SU-DHL-6 (cell line): ENCODE measurements at regions not wholly inside any gene's neighbourhood (a gene's known extent, or its start where the extent isn't known, plus 50 kb on each side); places are given as distances from the start of the nearest gene placed in this dataset.

ENCODE experiments used
- H2AFZ ChIP-seq: fragments of 200-600 bp; sonication (generic); 2 replicates; pipeline ENCODE4 v1.6.1; 2014; ENCODE audit warnings: low read depth, mild to moderate bottlenecking, moderate library complexity, mixed read lengths, antibody characterized with exemption, low read length; ENCODE audit not compliant: severe bottlenecking
- H3F3A ChIP-seq: fragments of 200-600 bp; shearing (Covaris generic); 2 replicates; pipeline ENCODE4 v1.6.0; 2016; ENCODE audit warnings: antibody characterized with exemption, mild to moderate bottlenecking; ENCODE audit not compliant: insufficient read depth
- H3K27ac ChIP-seq: fragments of 200-600 bp; sonication (generic); 2 replicates; pipeline ENCODE4 v1.5.1; 2016; ENCODE audit warnings: low read depth, mild to moderate bottlenecking, low read length, moderate library complexity, mixed read lengths
- H3K27me3 ChIP-seq: fragments of 200-600 bp; sonication (generic), shearing (Covaris generic); 2 replicates; pipeline ENCODE4 v1.6.0; 2014; ENCODE audit warnings: mild to moderate bottlenecking, low read length
- H3K36me3 ChIP-seq: fragments of 200-600 bp; sonication (generic); 2 replicates; pipeline ENCODE4 v1.6.1; 2014; ENCODE audit warnings: mild to moderate bottlenecking, low read length, mixed read lengths
- H3K4me2 ChIP-seq: fragments of 300-600, 200-600 bp; shearing (Covaris generic), sonication (generic); 2 replicates; pipeline ENCODE4 v1.6.0; 2014; ENCODE audit warnings: low read length, low read depth, mild to moderate bottlenecking; ENCODE audit not compliant: poor library complexity, severe bottlenecking
- H3K4me3 ChIP-seq: fragments of 200-600 bp; sonication (generic); 2 replicates; pipeline ENCODE4 v1.5.1; 2014; ENCODE audit warnings: antibody characterized with exemption, low read length, mild to moderate bottlenecking, mixed read lengths; ENCODE audit not compliant: insufficient read depth, poor library complexity, severe bottlenecking
- H3K79me2 ChIP-seq: fragments of 200-600 bp; sonication (generic); 2 replicates; pipeline ENCODE4 v1.6.1; 2014; ENCODE audit warnings: mild to moderate bottlenecking, low read length, moderate library complexity; ENCODE audit not compliant: insufficient read depth
- H3K9ac ChIP-seq: fragments of 200-600 bp; sonication (generic); 2 replicates; pipeline ENCODE4 v1.7.0; 2014; ENCODE audit warnings: mild to moderate bottlenecking, low read length
- H3K9me2 ChIP-seq: fragments of 200-600 bp; sonication (generic); replicated peaks from 2 replicates; pipeline ENCODE4 v1.6.1; 2014; ENCODE audit warnings: low read length; ENCODE audit not compliant: insufficient read depth
- H3K9me3 ChIP-seq: fragments of 200-600 bp; sonication (generic); 2 replicates; pipeline ENCODE4 v1.6.1; 2014; ENCODE audit warnings: low read length, mixed read lengths; ENCODE audit not compliant: insufficient read depth
- H4K20me1 ChIP-seq: fragments of 200-600 bp; sonication (generic); 2 replicates; pipeline ENCODE4 v1.6.1; 2014; ENCODE audit warnings: low read depth, mild to moderate bottlenecking, antibody characterized with exemption, low read length, moderate library complexity, mixed read lengths
- CTCF ChIP-seq: fragments of 200-600 bp; sonication (generic); IDR thresholded peaks from one replicate; pipeline ENCODE4 v1.5.1; 2017; ENCODE audit warnings: antibody characterized with exemption, mild to moderate bottlenecking, low read length, moderate library complexity; ENCODE audit not compliant: insufficient read depth, poor library complexity, severe bottlenecking
- EZH2phosphoT487 ChIP-seq: fragments of 200-600 bp; sonication (generic), shearing (Covaris generic); conservative IDR thresholded peaks from 2 replicates; pipeline ENCODE4 v1.6.1; 2018; ENCODE audit warnings: mild to moderate bottlenecking, antibody characterized with exemption, low read length, moderate library complexity, mixed read lengths

DNA sequence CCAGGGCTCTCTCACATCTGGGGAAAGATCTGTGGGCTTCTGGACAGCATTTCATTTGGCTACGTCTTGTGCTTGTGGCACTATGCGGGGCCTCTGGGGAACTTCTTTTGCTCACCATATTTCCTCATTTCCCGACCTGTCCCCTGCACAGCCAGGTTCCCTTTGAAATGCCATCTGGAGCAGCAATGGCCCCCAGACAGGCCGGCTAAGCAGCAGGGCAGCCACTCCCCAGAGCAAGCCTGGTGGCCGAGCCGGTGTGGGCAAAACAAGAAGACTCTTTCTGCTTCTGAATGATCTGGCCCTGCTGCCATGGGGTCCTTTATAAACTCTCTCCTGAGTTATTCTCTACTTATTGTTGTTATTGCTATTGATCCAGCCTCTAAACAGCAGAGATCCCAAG lies 190.7 kb upstream of the NECTIN1 start:
- H3K9me3 ChIP-seq = no peaks in the 10 kb centered on the region
- no peak overlapping the region for H3K27ac ChIP-seq

DNA sequence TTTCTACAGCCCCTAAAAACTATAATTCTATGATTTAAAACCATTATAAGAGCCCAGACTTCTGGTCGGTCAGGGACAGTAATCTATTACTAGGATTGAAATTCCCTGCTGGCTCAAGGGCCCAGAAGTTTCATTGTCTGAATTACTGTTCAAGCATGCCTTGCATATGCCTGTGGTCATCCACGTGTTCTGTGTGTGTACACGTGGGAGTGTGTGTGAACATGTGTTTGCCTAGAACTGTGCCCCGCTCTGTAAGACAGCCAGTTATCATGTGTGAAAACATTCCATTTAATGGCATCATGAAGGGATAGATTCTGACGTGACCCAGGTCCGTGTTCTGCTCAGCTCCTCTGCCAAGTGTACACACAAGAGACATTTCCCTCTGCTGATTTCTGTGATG lies 189.3 kb upstream of the NECTIN1 start:
- H3K4me2 ChIP-seq = no peak overlapping the region
- TF ChIP-seq EZH2phosphoT487 (no peak), CTCF (no peak)

More for the DNA sequence above, 190.7 kb upstream of the NECTIN1 start:
- Histone ChIP-seq H4K20me1 (no peaks in the 10 kb centered on the region), H3K36me3 (no peaks in the 10 kb centered on the region), H3K4me3 (no peak overlapping the region), H3K9ac (no peak overlapping the region), H3K79me2 (no peaks in the 10 kb centered on the region), H3F3A (no peaks in the 10 kb centered on the region), H2AFZ (no peak overlapping the region), H3K27me3 (no peaks in the 10 kb centered on the region), H3K9me2 (no peaks in the 10 kb centered on the region), H3K4me2 (no peak overlapping the region)
- TF ChIP-seq EZH2phosphoT487 (no peak), CTCF (no peak)

GRCh38 chr11:119916568-119916967 lies 187.6 kb upstream of the NECTIN1 start:
- Histone ChIP-seq H3K27ac (no peak overlapping the region), H3K9ac (no peak overlapping the region), H2AFZ (no peak overlapping the region), H3K9me2 (no peaks in the 10 kb centered on the region), H3K4me3 (no peak overlapping the region), H3K79me2 (no peaks in the 10 kb centered on the region), H3K36me3 (no peaks in the 10 kb centered on the region), H4K20me1 (no peaks in the 10 kb centered on the region), H3K9me3 (no peaks in the 10 kb centered on the region), H3K27me3 (no peaks in the 10 kb centered on the region), H3K4me2 (no peak overlapping the region), H3F3A (no peaks in the 10 kb centered on the region)
- no peak for TF ChIP-seq CTCF
- no peak for TF ChIP-seq EZH2phosphoT487

More for the DNA sequence above, 189.3 kb upstream of the NECTIN1 start:
- no peak overlapping the region for H3K27ac ChIP-seq
- no peaks in the 10 kb centered on the region for H3K9me2 ChIP-seq
- H3F3A ChIP-seq = no peaks in the 10 kb centered on the region
- no peaks in the 10 kb centered on the region for H3K27me3 ChIP-seq
- no peak overlapping the region for H3K9ac ChIP-seq
- H4K20me1 ChIP-seq = no peaks in the 10 kb centered on the region
- H3K79me2 ChIP-seq = no peaks in the 10 kb centered on the region
- H3K36me3 ChIP-seq = no peaks in the 10 kb centered on the region
- no peak overlapping the region for H3K4me3 ChIP-seq
- H2AFZ ChIP-seq = no peak overlapping the region
- H3K9me3 ChIP-seq = no peaks in the 10 kb centered on the region

DNA sequence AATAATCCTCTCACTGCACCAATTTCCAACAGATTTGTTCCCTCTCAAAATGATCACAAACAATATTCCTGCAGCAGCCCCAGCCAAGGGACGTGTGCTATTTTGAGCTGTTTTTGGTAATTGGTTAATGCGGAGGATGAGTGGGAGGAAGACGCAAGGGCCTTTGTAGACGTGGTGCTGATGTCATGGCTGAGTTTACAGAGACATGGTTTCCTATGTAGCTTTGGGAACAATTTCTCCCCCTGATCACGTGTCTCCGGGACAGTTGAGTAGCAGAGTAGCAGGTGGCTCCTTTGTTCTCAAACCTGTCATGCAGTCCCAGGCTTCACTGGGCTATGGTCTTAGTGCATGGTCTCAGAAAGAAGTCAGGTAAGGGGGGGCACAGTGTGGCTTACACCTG lies 183.2 kb upstream of the NECTIN1 start:
- H3K9ac ChIP-seq = no peak overlapping the region
- H3K27ac ChIP-seq = no peak overlapping the region
- H2AFZ ChIP-seq = no peak overlapping the region
- H4K20me1 ChIP-seq = no peaks in the 10 kb centered on the region
- no peak overlapping the region for H3K4me2 ChIP-seq
- H3K36me3 ChIP-seq = no peaks in the 10 kb centered on the region
- no peaks in the 10 kb centered on the region for H3K9me2 ChIP-seq
- H3K9me3 ChIP-seq = no peaks in the 10 kb centered on the region
- no peaks in the 10 kb centered on the region for H3K79me2 ChIP-seq
- H3K27me3 ChIP-seq = no peaks in the 10 kb centered on the region
- H3F3A ChIP-seq = no peaks in the 10 kb centered on the region
- no peak for TF ChIP-seq EZH2phosphoT487
- no peak overlapping the region for H3K4me3 ChIP-seq
